Osteoblast (primary cell): ENCODE measurements at regions not wholly inside any gene's neighbourhood (a gene's known extent, or its start where the extent isn't known, plus 50 kb on each side); places are given as distances from the start of the nearest gene placed in this dataset.

Source experiments
- DNase-seq: peaks from one replicate; pipeline ENCODE4 v3.0.0; 2011; ENCODE audit warnings: low spot score, mixed read lengths; ENCODE audit not compliant: insufficient read length; ENCODE audit errors: missing footprints
- H2AFZ ChIP-seq: 2 replicates; pipeline ENCODE4 v1.6.0; 2011; ENCODE audit warnings: mild to moderate bottlenecking, low read length
- H3K27ac ChIP-seq: 2 replicates; pipeline ENCODE4 v1.5.1; 2011; ENCODE audit warnings: mild to moderate bottlenecking, low read depth, low read length, moderate library complexity
- H3K27me3 ChIP-seq: 2 replicates; pipeline ENCODE4 v1.6.0; 2012; ENCODE audit warnings: mild to moderate bottlenecking, control low read depth, inconsistent platforms, low read length, moderate library complexity; ENCODE audit not compliant: insufficient read depth
- H3K36me3 ChIP-seq: 2 replicates; pipeline ENCODE4 v1.5.1; 2011; ENCODE audit warnings: mild to moderate bottlenecking, low read length, control low read depth, moderate library complexity; ENCODE audit not compliant: insufficient read depth
- H3K4me1 ChIP-seq: 2 replicates; pipeline ENCODE4 v1.5.1; 2011; ENCODE audit warnings: mild to moderate bottlenecking, low read length, control low read depth, moderate library complexity; ENCODE audit not compliant: insufficient read depth
- H3K4me2 ChIP-seq: 2 replicates; pipeline ENCODE4 v1.6.0; 2011; ENCODE audit warnings: mild to moderate bottlenecking, low read length; ENCODE audit not compliant: insufficient read depth
- H3K4me3 ChIP-seq: fragments of 200-600 bp; sonication (generic); 3 replicates; pipeline ENCODE4 v1.5.1; 2012; ENCODE audit warnings: mild to moderate bottlenecking, low read length, inconsistent platforms; ENCODE audit not compliant: insufficient read depth
- H3K79me2 ChIP-seq: 2 replicates; pipeline ENCODE4 v1.6.0; 2012; ENCODE audit warnings: mild to moderate bottlenecking, low read length, control low read depth, inconsistent platforms; ENCODE audit not compliant: insufficient read depth
- H3K9me3 ChIP-seq: 2 replicates; pipeline ENCODE4 v1.5.1; 2011; ENCODE audit warnings: low read depth, low read length, control low read depth
- H4K20me1 ChIP-seq: 2 replicates; pipeline ENCODE4 v1.6.0; 2012; ENCODE audit warnings: mild to moderate bottlenecking, low read length, control low read depth; ENCODE audit not compliant: insufficient read depth
- TF ChIP-seq, protein P1 (sequence below): IDR thresholded peaks from 2 replicates; pipeline ENCODE4 v1.5.1; 2011; ENCODE audit warnings: mild to moderate bottlenecking, low read depth, low read length, moderate library complexity; ENCODE audit errors: extremely low read depth

DNA sequence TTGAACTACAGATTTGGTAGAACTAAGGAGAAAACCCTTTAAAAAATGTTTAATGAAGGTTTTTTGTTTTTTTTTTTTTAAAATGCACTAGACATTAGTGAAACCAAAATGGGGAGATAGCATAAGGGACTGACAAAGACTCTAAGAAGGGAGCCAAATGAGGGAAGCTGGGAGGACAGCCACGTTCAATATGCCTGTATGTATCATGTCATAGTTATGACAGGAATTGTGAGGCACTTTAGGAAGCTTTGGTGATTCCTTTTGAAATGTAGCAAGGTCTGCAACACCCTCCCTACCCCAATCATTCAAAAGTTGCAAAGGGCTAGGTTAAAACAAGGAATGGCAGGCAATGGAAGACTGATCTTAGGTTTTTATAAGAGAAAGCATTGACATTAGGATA is 526.0 kb downstream of the TLL1 start:
- Histone ChIP-seq H2AFZ (peak overlapping the region; percentile 56), H3K4me1 (no peaks in the 10 kb centered on the region), H4K20me1 (no peaks in the 10 kb centered on the region), H3K36me3 (no peaks in the 10 kb centered on the region), H3K4me2 (no peak overlapping the region), H3K9me3 (no peaks in the 10 kb centered on the region), H3K27me3 (no peaks in the 10 kb centered on the region), H3K79me2 (no peaks in the 10 kb centered on the region), H3K4me3 (no peak overlapping the region), H3K27ac (no peak overlapping the region)
- TF ChIP-seq, protein P1, sequence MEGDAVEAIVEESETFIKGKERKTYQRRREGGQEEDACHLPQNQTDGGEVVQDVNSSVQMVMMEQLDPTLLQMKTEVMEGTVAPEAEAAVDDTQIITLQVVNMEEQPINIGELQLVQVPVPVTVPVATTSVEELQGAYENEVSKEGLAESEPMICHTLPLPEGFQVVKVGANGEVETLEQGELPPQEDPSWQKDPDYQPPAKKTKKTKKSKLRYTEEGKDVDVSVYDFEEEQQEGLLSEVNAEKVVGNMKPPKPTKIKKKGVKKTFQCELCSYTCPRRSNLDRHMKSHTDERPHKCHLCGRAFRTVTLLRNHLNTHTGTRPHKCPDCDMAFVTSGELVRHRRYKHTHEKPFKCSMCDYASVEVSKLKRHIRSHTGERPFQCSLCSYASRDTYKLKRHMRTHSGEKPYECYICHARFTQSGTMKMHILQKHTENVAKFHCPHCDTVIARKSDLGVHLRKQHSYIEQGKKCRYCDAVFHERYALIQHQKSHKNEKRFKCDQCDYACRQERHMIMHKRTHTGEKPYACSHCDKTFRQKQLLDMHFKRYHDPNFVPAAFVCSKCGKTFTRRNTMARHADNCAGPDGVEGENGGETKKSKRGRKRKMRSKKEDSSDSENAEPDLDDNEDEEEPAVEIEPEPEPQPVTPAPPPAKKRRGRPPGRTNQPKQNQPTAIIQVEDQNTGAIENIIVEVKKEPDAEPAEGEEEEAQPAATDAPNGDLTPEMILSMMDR = no peak
- no peak for DNase-seq

DNA sequence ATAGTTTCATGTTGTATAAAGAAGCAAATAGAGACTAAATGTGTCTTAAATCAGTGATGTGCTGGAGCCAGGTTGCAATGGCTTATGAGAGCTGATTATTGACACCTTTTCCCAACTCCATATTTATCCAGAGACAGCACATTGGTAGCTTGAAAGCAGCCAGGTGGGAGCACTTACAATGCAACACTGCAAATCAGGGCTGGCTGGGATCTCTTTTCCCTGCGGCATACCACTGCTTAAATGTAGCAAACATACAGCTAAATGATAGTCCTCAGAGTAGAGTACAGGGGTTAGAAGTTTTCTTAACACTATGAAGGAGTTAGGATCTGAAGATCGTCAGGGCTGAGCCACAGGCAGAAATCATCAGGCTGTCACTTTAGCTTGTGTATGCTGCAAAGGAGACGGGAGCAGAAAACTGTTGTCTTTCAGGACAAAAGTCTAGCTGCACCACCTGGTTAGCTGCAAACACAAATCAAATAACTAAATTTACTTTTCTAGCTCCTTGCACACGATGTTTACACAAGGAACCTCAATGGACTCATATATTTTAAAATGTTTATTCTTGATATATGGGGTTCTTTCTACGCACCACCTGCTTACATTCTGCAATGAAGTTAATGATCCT is 527.3 kb downstream of the TLL1 start:
- Histone ChIP-seq H3K4me3 (no peak overlapping the region), H2AFZ (peak overlapping the region; percentile 88), H3K4me2 (peak overlapping the region; percentile 34), H3K36me3 (no peaks in the 10 kb centered on the region), H3K9me3 (no peaks in the 10 kb centered on the region), H4K20me1 (no peaks in the 10 kb centered on the region), H3K27ac (no peak overlapping the region), H3K27me3 (no peaks in the 10 kb centered on the region), H3K79me2 (no peaks in the 10 kb centered on the region), H3K4me1 (no peaks in the 10 kb centered on the region)
- TF ChIP-seq, protein P1 = no peak
- no peak for DNase-seq

DNA sequence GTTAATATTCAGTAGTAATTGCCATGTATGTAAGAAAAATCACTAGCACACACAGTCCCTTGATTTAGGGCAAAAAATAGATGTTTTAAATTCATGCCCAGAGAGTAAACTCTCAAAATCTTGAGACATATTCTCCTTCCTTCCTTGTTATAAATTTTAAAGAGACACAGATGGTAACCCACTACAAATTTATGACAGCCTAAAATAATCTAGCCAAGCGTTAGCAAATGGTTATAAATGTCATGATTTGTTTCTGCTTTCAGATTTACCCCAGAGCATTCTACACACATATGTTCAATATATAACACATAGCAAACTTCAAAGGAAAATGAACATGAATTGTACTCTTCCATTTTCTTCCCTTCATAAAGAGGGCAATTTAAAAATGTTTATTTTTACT is 540.3 kb downstream of the TLL1 start:
- Histone ChIP-seq H3K79me2 (no peaks in the 10 kb centered on the region), H3K27me3 (no peaks in the 10 kb centered on the region), H3K36me3 (no peaks in the 10 kb centered on the region), H3K9me3 (no peaks in the 10 kb centered on the region), H3K4me1 (peaks cover 6% of the 10 kb centered on the region), H3K27ac (no peak overlapping the region), H3K4me2 (no peak overlapping the region), H3K4me3 (no peak overlapping the region), H4K20me1 (no peaks in the 10 kb centered on the region), H2AFZ (peak overlapping the region; percentile 71)
- TF ChIP-seq, protein P1 = no peak
- DNase-seq = no peak

DNA sequence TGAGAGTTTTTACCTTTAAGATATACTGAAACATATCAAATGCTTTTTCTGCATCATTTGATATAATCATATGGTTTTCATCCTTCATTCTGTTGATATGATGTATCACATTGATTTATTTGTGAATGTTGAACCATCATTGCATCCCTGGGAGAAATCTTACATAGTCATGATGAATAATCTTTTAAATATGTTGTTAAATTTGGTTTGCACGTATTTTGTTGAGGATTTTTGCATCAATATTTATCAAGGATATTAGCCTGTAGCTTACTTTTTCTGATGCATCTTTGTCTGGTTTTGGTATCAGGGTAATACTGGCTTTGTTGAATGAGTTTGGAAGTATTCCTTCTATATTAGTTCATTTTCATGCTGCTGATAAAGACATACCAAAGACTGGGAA is 541.4 kb downstream of the TLL1 start:
- Histone ChIP-seq H3K27ac (no peak overlapping the region), H2AFZ (no peak overlapping the region), H3K4me2 (no peak overlapping the region), H3K9me3 (no peaks in the 10 kb centered on the region), H3K79me2 (no peaks in the 10 kb centered on the region), H3K36me3 (no peaks in the 10 kb centered on the region), H3K4me1 (peaks cover 6% of the 10 kb centered on the region), H3K27me3 (no peaks in the 10 kb centered on the region), H4K20me1 (no peaks in the 10 kb centered on the region), H3K4me3 (no peak overlapping the region)
- TF ChIP-seq, protein P1 = no peak
- no peak for DNase-seq
